Activated naive CD4-positive, alpha-beta T cell treated with anti-CD3 and anti-CD28 coated beads, Interleukin-2, amount 50 U/mL, for 16 hours (primary cell): ENCODE measurements at regions not wholly inside any gene's neighbourhood (a gene's known extent, or its start where the extent isn't known, plus 50 kb on each side); places are given as distances from the start of the nearest gene placed in this dataset.
"Not testable (repeated sequence)": the region's sequence is repeated elsewhere in the genome, so short reads cannot be mapped to it uniquely, and the experiment has no call there.

Experiments used
- DNase-seq: peaks from one replicate; pipeline ENCODE4 v3.0.0-alpha.2; 2020

- no peak for DNase-seq
Measured at GRCh38 chr1:30132602-30133286, 590.6 kb downstream of the MATN1 start.

GRCh38 chr1:30130566-30130965 lies 592.8 kb downstream of the MATN1 start:
- DNase-seq, result not testable (repeated sequence)

GRCh38 chr1:30130099-30130498 lies 593.3 kb downstream of the MATN1 start:
- no peak for DNase-seq

- no peak for DNase-seq
Measured at GRCh38 chr1:30129421-30130055, 593.8 kb downstream of the MATN1 start.

- DNase-seq, result no peak
Measured at GRCh38 chr1:30129001-30129408, 594.4 kb downstream of the MATN1 start.

GRCh38 chr1:30126848-30127247 lies 596.5 kb downstream of the MATN1 start:
- DNase-seq, result no peak

GRCh38 chr1:30125821-30126170 lies 597.6 kb downstream of the MATN1 start:
- DNase-seq, result no peak

GRCh38 chr1:30125021-30125820 lies 598.2 kb downstream of the MATN1 start:
- no peak for DNase-seq

GRCh38 chr1:30123896-30124295 lies 599.5 kb downstream of the MATN1 start:
- DNase-seq, result no peak

- DNase-seq, result no peak
Measured at GRCh38 chr1:30123036-30123435, 600.3 kb downstream of the MATN1 start.

GRCh38 chr1:30120245-30121000 lies 603.0 kb downstream of the MATN1 start:
- DNase-seq, result no peak

- DNase-seq, result no peak
Measured at GRCh38 chr1:30117685-30118084, 605.7 kb downstream of the MATN1 start.

- DNase-seq, result no peak
Measured at GRCh38 chr1:30111431-30111830, 612.0 kb downstream of the MATN1 start.

- DNase-seq, result no peak
Measured at GRCh38 chr1:30110846-30111245, 612.5 kb downstream of the MATN1 start.

- DNase-seq, result no peak
Measured at GRCh38 chr1:30109853-30110252, 613.5 kb downstream of the MATN1 start.

- no peak for DNase-seq
Measured at GRCh38 chr1:30108186-30108585, 615.2 kb downstream of the MATN1 start.

GRCh38 chr1:30106125-30106524 lies 617.3 kb downstream of the MATN1 start:
- DNase-seq, result no peak

- DNase-seq, result no peak
Measured at GRCh38 chr1:30104551-30104950, 618.8 kb downstream of the MATN1 start.

- DNase-seq, result no peak
Measured at GRCh38 chr1:30103708-30104411, 619.5 kb downstream of the MATN1 start.

GRCh38 chr1:30102605-30103004 lies 620.8 kb downstream of the MATN1 start:
- DNase-seq, result no peak

GRCh38 chr1:30101487-30102227 lies 621.7 kb downstream of the MATN1 start:
- no peak for DNase-seq

GRCh38 chr1:30101016-30101415 lies 622.4 kb downstream of the MATN1 start:
- DNase-seq, result no peak
